Breast epithelium (tissue), 4 donors: ENCODE measurements at regions not wholly inside any gene's neighbourhood (a gene's known extent, or its start where the extent isn't known, plus 50 kb on each side); places are given as distances from the start of the nearest gene placed in this dataset.
"Not testable (repeated sequence)": the region's sequence is repeated elsewhere in the genome, so short reads cannot be mapped to it uniquely, and the experiment has no call there.

Experiments
- DNase-seq, 2 donors: peaks; one replicate each; pipeline ENCODE4 v3.0.0-alpha.2; 2019; ENCODE audit warnings: low spot score in 2 of 2
- H3K27ac ChIP-seq, 2 donors: fragments of 200-600 bp; sonication (generic) in 1 of 2; one replicate each; pipeline ENCODE4 v1.5.1; 2016 to 2019; ENCODE audit warnings: mild to moderate bottlenecking in 1 of 2
- H3K27me3 ChIP-seq, 2 donors: fragments of 200-600 bp; sonication (generic) in 1 of 2; one replicate each; pipeline versions ENCODE4 v1.5.1 to v1.6.0; 2017 to 2019; ENCODE audit warnings: control low read depth in 1 of 2, mild to moderate bottlenecking in 1 of 2
- H3K36me3 ChIP-seq: fragments of 200-600 bp; one replicate; pipeline ENCODE4 v1.5.1; 2019
- H3K4me1 ChIP-seq, 2 donors: fragments of 200-600 bp; sonication (generic); one replicate each; pipeline ENCODE4 v1.5.1; 2016 to 2019; ENCODE audit warnings: control low read depth in 1 of 2
- H3K4me3 ChIP-seq, 3 donors: fragments of 200-600 bp; sonication (generic); 1 replicate in 2 of 3; 2 replicates in 1 of 3; pipeline ENCODE4 v1.5.1; 2016 to 2019; ENCODE audit warnings: mild to moderate bottlenecking in 3 of 3, moderate library complexity in 2 of 3
- H3K9me3 ChIP-seq, 2 donors: fragments of 200-600 bp; sonication (generic) in 1 of 2; one replicate each; pipeline ENCODE4 v1.5.1; 2016 to 2019; ENCODE audit warnings: control low read depth in 1 of 2
- POLR2A ChIP-seq: fragments of 450-650 bp; IDR thresholded peaks from one replicate; pipeline ENCODE4 v1.6.1; 2016; ENCODE audit warnings: antibody characterized with exemption, mild to moderate bottlenecking, moderate library complexity
- POLR2AphosphoS5 ChIP-seq, 3 donors: sonication (generic); formaldehyde crosslinking; IDR thresholded peaks; one replicate each; pipeline ENCODE4 v1.6.1; 2017; ENCODE audit warnings: antibody characterized with exemption in 3 of 3
- intact Hi-C: fragments of 100-400 bp; cut with DNase I; formaldehyde crosslinking; loops from one replicate; pipeline ENCODE4 v1.15.1; 2023; ENCODE audit warnings: low total_unique reads
- TF ChIP-seq, protein P1 (sequence below), 3 donors: fragments of 450-650 bp; IDR thresholded peaks; one replicate each; pipeline ENCODE4 v1.5.1; 2016 to 2017; ENCODE audit warnings: antibody characterized with exemption in 3 of 3, mild to moderate bottlenecking in 3 of 3, moderate library complexity in 3 of 3

DNA sequence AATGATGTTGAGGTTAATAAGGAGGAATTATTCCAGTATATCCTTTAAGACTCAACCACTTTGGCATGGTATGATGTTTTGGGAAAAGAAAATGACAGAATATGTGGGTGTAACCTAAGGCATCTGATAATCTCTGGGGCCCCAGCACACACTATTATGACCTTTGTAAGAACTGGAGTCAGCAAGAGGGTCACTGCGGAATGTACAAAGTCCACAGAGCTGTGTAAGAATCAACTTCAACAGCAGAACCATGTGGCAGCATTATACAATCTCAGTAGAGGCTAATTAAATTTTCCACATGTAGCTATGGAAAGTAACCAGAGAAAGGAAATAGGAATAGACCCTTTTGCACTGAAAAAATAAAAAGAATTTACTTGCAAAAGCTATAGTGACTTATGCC lies 445.1 kb upstream of the UBE2E3 start:
- Histone ChIP-seq H3K9me3 (no peaks in the 10 kb centered on the region), H3K4me3 (no peak overlapping the region), H3K36me3 (no peaks in the 10 kb centered on the region), H3K4me1 (no peaks in the 10 kb centered on the region), H3K27me3 (no peaks in the 10 kb centered on the region), H3K27ac (no peak overlapping the region)
- intact Hi-C loops = no loop called here
- DNase-seq = no peak
- TF ChIP-seq POLR2A (no peak), POLR2AphosphoS5 (IDR thresholded peaks at IDR 0.05) (no peak)
- TF ChIP-seq, protein P1, sequence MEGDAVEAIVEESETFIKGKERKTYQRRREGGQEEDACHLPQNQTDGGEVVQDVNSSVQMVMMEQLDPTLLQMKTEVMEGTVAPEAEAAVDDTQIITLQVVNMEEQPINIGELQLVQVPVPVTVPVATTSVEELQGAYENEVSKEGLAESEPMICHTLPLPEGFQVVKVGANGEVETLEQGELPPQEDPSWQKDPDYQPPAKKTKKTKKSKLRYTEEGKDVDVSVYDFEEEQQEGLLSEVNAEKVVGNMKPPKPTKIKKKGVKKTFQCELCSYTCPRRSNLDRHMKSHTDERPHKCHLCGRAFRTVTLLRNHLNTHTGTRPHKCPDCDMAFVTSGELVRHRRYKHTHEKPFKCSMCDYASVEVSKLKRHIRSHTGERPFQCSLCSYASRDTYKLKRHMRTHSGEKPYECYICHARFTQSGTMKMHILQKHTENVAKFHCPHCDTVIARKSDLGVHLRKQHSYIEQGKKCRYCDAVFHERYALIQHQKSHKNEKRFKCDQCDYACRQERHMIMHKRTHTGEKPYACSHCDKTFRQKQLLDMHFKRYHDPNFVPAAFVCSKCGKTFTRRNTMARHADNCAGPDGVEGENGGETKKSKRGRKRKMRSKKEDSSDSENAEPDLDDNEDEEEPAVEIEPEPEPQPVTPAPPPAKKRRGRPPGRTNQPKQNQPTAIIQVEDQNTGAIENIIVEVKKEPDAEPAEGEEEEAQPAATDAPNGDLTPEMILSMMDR (IDR thresholded peaks at IDR 0.05) = no peak

- H3K4me1 ChIP-seq, intact Hi-C loops, H3K4me3 ChIP-seq, DNase-seq, H3K36me3 ChIP-seq, H3K9me3 ChIP-seq, H3K27ac ChIP-seq, H3K27me3 ChIP-seq: not testable (repeated sequence)
Measured at GRCh38 chr2:180531787-180532186, 448.6 kb upstream of the UBE2E3 start.

DNA sequence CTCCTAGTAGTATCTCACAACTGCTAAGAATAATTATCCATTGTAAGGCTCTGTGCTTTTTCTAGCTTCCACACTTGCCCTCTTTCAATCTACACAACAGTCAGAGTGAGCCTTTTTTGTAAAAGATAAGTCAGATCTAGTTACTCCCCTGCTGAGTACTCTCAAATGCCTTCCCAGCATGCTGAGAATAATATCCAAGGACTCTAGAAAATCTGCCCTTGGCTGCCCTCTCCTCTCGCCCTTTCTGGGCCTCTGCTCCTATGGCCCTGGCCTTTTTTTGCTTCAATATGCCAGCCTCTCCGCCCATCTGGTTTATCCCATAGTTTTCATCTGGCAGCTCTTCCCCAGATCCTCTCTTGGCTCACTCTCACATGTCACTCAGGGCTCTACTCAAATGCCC lies 455.9 kb upstream of the UBE2E3 start:
- Histone ChIP-seq H3K4me1 (no peaks in the 10 kb centered on the region), H3K27ac (no peak overlapping the region), H3K27me3 (no peaks in the 10 kb centered on the region), H3K9me3 (no peaks in the 10 kb centered on the region), H3K4me3 (no peak overlapping the region), H3K36me3 (no peaks in the 10 kb centered on the region)
- no peak for TF ChIP-seq POLR2A
- TF ChIP-seq POLR2AphosphoS5 (IDR thresholded peaks at IDR 0.05) = no peak
- TF ChIP-seq, protein P1 (IDR thresholded peaks at IDR 0.05) = no peak
- intact Hi-C loops = loop anchor here (2.0 kb wide), 1 partner anchor 60 kb away; no protein-coding TSS in a partner anchor
- no peak for DNase-seq

- DNase-seq = no peak
- Histone ChIP-seq H3K27me3 (no peaks in the 10 kb centered on the region), H3K4me1 (no peaks in the 10 kb centered on the region), H3K9me3 (no peaks in the 10 kb centered on the region), H3K36me3 (no peaks in the 10 kb centered on the region), H3K27ac (peak overlapping the region in 1 of 2 donors; percentile 30), H3K4me3 (no peak overlapping the region)
- intact Hi-C loops = loop anchor here (2.0 kb wide), 1 partner anchor 61 kb away; no protein-coding TSS in a partner anchor
- TF ChIP-seq, protein P1 (IDR thresholded peaks at IDR 0.05) = no peak
- TF ChIP-seq POLR2AphosphoS5 (IDR thresholded peaks at IDR 0.05) (no peak), POLR2A (no peak)
Measured at GRCh38 chr2:180523621-180524340, 456.6 kb upstream of the UBE2E3 start.

GRCh38 chr2:180520921-180521581 lies 459.4 kb upstream of the UBE2E3 start:
- H3K27me3 ChIP-seq = no peaks in the 10 kb centered on the region
- TF ChIP-seq POLR2A (no peak), POLR2AphosphoS5 (IDR thresholded peaks at IDR 0.05) (no peak)
- TF ChIP-seq, protein P1 (IDR thresholded peaks at IDR 0.05) = no peak
- DNase-seq = no peak
- no peak overlapping the region for H3K27ac ChIP-seq
- H3K9me3 ChIP-seq = no peaks in the 10 kb centered on the region
- H3K4me3 ChIP-seq = no peak overlapping the region
- intact Hi-C loops = no loop called here
- H3K36me3 ChIP-seq = no peaks in the 10 kb centered on the region
- no peaks in the 10 kb centered on the region for H3K4me1 ChIP-seq
